Body of pancreas (tissue), 4 donors: ENCODE measurements at regions not wholly inside any gene's neighbourhood (a gene's known extent, or its start where the extent isn't known, plus 50 kb on each side); places are given as distances from the start of the nearest gene placed in this dataset.

Experiments
- CTCF ChIP-seq, 7 experiments: fragments of 450-650 bp in 4 of 7; fragments of 200-600 bp in 3 of 7; sonication (generic) in 3 of 7; IDR thresholded peaks; one replicate each; pipeline ENCODE4 v1.5.1; 2016 to 2019; ENCODE audit warnings: antibody characterized with exemption in 7 of 7
- POLR2A ChIP-seq, 3 donors: fragments of 450-650 bp; IDR thresholded peaks; one replicate each; pipeline ENCODE4 v1.6.1; 2016; ENCODE audit warnings: antibody characterized with exemption in 3 of 3, mild to moderate bottlenecking in 2 of 3

- TF ChIP-seq CTCF (IDR thresholded peaks at IDR 0.05) (no peak), POLR2A (IDR thresholded peaks at IDR 0.05) (no peak)
Observed at GRCh38 chr6:9481292-9482029, 933.4 kb downstream of the TFAP2A start.
